MG63 (cell line): ENCODE measurements at regions not wholly inside any gene's neighbourhood (a gene's known extent, or its start where the extent isn't known, plus 50 kb on each side); places are given as distances from the start of the nearest gene placed in this dataset.
A peak's percentile ranks its signal among the peaks of the same experiment; 100 is the strongest.
"Not testable (repeated sequence)": the region's sequence is repeated elsewhere in the genome, so short reads cannot be mapped to it uniquely, and the experiment has no call there.

ENCODE experiments used
- DNase-seq: peaks from one replicate; pipeline ENCODE4 v3.0.0-alpha.2; 2020
- H3K27me3 ChIP-seq: fragments of 250-450 bp; sonication (Bioruptor Pico); 2 replicates; pipeline ENCODE4 v1.5.1; 2020; ENCODE audit warnings: mild to moderate bottlenecking, moderate library complexity
- H3K36me3 ChIP-seq: fragments of 250-450 bp; sonication (Bioruptor Pico); 2 replicates; pipeline ENCODE4 v1.5.1; 2020; ENCODE audit warnings: mild to moderate bottlenecking, moderate library complexity
- H3K4me3 ChIP-seq: fragments of 250-450 bp; sonication (Bioruptor Pico); 2 replicates; pipeline ENCODE4 v1.5.1; 2020; ENCODE audit warnings: mild to moderate bottlenecking, moderate library complexity
- H3K9me3 ChIP-seq: fragments of 250-450 bp; sonication (Bioruptor Pico); 2 replicates; pipeline ENCODE4 v1.5.1; 2020; ENCODE audit warnings: mild to moderate bottlenecking, moderate library complexity

DNA sequence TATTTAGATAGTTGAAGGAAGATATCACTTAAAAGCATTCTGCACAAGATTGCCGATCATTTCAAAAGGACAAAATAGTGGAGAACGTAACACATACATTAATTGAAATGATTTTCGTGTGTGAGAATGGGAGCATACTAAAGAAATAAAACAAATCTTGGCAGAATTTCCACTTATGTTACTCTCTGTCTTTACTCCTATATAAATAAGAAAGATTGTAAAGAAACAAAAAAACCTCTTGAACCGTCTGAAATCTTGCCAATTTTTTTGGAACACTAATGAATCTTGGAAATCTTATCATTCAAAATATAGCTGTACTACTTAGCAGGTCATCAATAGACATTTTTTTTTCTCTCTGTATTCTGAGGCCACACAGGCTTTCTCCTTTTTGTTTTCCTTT lies 528.8 kb upstream of the NCAM2 start:
- no peak overlapping the region for H3K4me3 ChIP-seq
- H3K9me3 ChIP-seq: no peaks in the 10 kb centered on the region
- H3K27me3 ChIP-seq: no peaks in the 10 kb centered on the region
- H3K36me3 ChIP-seq: no peaks in the 10 kb centered on the region
- DNase-seq: no peak

- Histone ChIP-seq H3K9me3 (no peaks in the 10 kb centered on the region), H3K4me3 (no peak overlapping the region), H3K36me3 (no peaks in the 10 kb centered on the region), H3K27me3 (no peaks in the 10 kb centered on the region)
- DNase-seq: no peak
Measured at GRCh38 chr21:20486303-20486702, 511.9 kb upstream of the NCAM2 start.

- not testable (repeated sequence) for DNase-seq, H3K36me3 ChIP-seq, H3K9me3 ChIP-seq, H3K27me3 ChIP-seq, H3K4me3 ChIP-seq
Measured at GRCh38 chr21:20502915-20503314, 495.3 kb upstream of the NCAM2 start.

- Histone ChIP-seq H3K4me3 (no peak overlapping the region), H3K9me3 (peaks cover 5% of the 10 kb centered on the region), H3K27me3 (no peaks in the 10 kb centered on the region), H3K36me3 (no peaks in the 10 kb centered on the region)
- no peak for DNase-seq
Measured at GRCh38 chr21:20507783-20508182, 490.4 kb upstream of the NCAM2 start.

- H3K27me3 ChIP-seq: no peaks in the 10 kb centered on the region
- no peak for DNase-seq
Measured at GRCh38 chr21:20511216-20511880, 486.9 kb upstream of the NCAM2 start.

GRCh38 chr21:20515446-20515845 lies 482.8 kb upstream of the NCAM2 start:
- no peaks in the 10 kb centered on the region for H3K9me3 ChIP-seq
- no peak overlapping the region for H3K4me3 ChIP-seq
- H3K36me3 ChIP-seq: no peaks in the 10 kb centered on the region
- DNase-seq: no peak
- H3K27me3 ChIP-seq: no peaks in the 10 kb centered on the region

More at GRCh38 chr21:20511216-20511880, 486.9 kb upstream of the NCAM2 start:
- no peaks in the 10 kb centered on the region for H3K36me3 ChIP-seq
- no peaks in the 10 kb centered on the region for H3K9me3 ChIP-seq
- no peak overlapping the region for H3K4me3 ChIP-seq

DNA sequence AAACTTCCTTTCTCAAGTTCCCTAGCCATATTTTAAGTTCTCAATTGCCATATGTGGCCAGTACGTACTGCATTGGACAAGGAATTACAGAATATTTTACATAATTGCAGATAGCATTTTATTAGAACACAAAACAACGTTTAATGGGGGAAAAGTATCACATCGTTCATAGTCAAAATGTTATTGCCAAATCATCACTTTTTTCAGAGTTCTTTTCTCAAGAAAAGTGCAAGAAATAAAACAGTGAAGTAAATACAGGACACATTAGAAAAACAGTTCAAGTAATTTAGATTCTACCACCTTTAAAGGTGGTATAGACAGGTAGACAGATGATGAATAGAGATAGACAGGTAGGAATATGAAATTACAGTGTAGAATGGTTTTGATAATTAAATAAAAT lies 479.1 kb upstream of the NCAM2 start:
- H3K36me3 ChIP-seq: no peaks in the 10 kb centered on the region
- H3K4me3 ChIP-seq: no peak overlapping the region

GRCh38 chr21:20522611-20523010 lies 475.6 kb upstream of the NCAM2 start:
- H3K9me3 ChIP-seq: no peaks in the 10 kb centered on the region
- no peak overlapping the region for H3K4me3 ChIP-seq
- no peak for DNase-seq
- H3K27me3 ChIP-seq: no peaks in the 10 kb centered on the region
- no peaks in the 10 kb centered on the region for H3K36me3 ChIP-seq

More for the DNA sequence above, 479.1 kb upstream of the NCAM2 start:
- no peaks in the 10 kb centered on the region for H3K27me3 ChIP-seq
- H3K9me3 ChIP-seq: no peaks in the 10 kb centered on the region
- DNase-seq: no peak

- no peak for DNase-seq
- Histone ChIP-seq H3K36me3 (no peaks in the 10 kb centered on the region), H3K27me3 (no peaks in the 10 kb centered on the region), H3K4me3 (no peak overlapping the region), H3K9me3 (no peaks in the 10 kb centered on the region)
Measured at GRCh38 chr21:20523191-20523590, 475.0 kb upstream of the NCAM2 start.

GRCh38 chr21:20527731-20528460 lies 470.3 kb upstream of the NCAM2 start:
- no peaks in the 10 kb centered on the region for H3K27me3 ChIP-seq
- H3K9me3 ChIP-seq: no peaks in the 10 kb centered on the region
- peak; percentile 16 for DNase-seq
- H3K36me3 ChIP-seq: no peaks in the 10 kb centered on the region
- no peak overlapping the region for H3K4me3 ChIP-seq

DNA sequence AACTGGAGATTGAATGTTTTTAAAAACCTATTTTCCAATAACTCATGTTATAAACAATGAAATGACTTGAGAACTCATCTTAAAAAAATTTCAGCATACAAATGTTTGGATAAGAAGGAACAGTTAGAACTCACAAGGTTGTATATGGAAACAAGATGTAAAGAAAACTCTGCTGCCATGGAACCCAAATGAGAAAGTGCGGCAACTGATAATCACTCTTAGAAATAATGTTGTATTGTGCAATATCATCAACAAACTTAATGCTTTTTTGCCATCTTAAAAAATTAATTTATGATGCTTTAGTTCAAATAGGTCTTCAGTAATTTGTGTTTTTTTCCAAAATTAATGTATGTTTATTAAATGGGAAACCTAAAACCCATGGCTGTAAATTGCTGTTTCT lies 461.1 kb upstream of the NCAM2 start:
- Histone ChIP-seq H3K4me3 (no peak overlapping the region), H3K9me3 (no peaks in the 10 kb centered on the region), H3K36me3 (no peaks in the 10 kb centered on the region), H3K27me3 (no peaks in the 10 kb centered on the region)
- DNase-seq: no peak

DNA sequence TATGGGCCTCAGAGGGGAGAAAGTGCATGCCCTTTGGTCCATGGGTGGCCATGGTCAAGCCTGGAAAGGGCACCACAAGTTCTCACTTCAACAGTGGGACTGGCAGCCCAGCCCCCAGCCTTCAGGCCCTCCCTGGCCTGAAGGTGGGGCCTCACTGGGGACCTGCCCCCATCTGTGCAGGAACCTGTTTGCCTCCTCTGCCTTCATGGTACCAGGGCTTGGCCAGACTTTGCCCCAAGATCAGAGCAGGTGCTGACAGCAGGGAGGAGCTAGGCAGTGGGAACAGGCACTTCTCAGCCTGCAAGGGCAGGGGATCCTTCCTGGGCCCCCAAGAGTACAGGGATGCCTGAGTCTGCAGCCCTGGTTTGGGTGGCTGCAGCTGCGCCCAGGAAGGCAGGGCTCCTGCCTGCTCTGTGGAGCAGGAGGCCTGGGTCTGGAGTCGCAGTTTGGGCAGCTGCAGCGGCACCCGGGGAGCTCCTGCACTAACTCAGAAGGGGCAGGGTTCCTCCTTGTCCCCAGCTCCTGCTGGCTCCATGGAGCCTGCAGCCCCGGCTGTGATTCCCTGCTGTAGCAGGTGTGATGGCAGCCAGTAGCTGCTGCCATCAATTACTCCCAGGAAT lies 460.1 kb upstream of the NCAM2 start:
- H3K36me3 ChIP-seq: no peaks in the 10 kb centered on the region
- no peak for DNase-seq
- no peaks in the 10 kb centered on the region for H3K27me3 ChIP-seq
- no peak overlapping the region for H3K4me3 ChIP-seq
- no peaks in the 10 kb centered on the region for H3K9me3 ChIP-seq

DNA sequence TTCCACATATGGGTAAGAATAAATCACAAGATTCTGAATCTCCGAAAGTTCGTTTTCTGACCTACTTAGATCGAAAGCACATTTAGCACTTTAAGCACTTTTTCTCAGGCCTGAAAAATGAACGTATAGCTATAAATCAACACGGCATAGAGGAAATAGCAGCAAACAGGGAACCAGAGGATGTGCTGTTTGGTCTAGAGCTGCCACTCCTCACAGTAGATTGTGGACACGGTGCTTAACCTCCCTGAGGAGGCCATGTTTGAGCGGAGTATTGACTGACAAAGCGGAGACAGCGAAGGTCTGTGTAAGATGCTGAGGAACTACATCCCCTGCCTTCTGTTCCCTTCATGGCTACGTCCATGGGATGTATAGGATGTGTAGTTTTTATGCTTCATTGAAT lies 452.8 kb upstream of the NCAM2 start:
- no peaks in the 10 kb centered on the region for H3K36me3 ChIP-seq
- no peak overlapping the region for H3K4me3 ChIP-seq
- no peak for DNase-seq
- H3K27me3 ChIP-seq: no peaks in the 10 kb centered on the region
- no peaks in the 10 kb centered on the region for H3K9me3 ChIP-seq

- no peaks in the 10 kb centered on the region for H3K36me3 ChIP-seq
- H3K27me3 ChIP-seq: no peaks in the 10 kb centered on the region
- no peak for DNase-seq
- H3K9me3 ChIP-seq: no peaks in the 10 kb centered on the region
- no peak overlapping the region for H3K4me3 ChIP-seq
Measured at GRCh38 chr21:20551939-20552338, 446.3 kb upstream of the NCAM2 start.

GRCh38 chr21:20554785-20555184 lies 443.4 kb upstream of the NCAM2 start:
- no peak overlapping the region for H3K4me3 ChIP-seq
- DNase-seq: no peak
- H3K36me3 ChIP-seq: no peaks in the 10 kb centered on the region
- no peaks in the 10 kb centered on the region for H3K27me3 ChIP-seq
- no peaks in the 10 kb centered on the region for H3K9me3 ChIP-seq

- H3K9me3 ChIP-seq: no peaks in the 10 kb centered on the region
- H3K36me3 ChIP-seq: no peaks in the 10 kb centered on the region
- no peak overlapping the region for H3K4me3 ChIP-seq
- H3K27me3 ChIP-seq: no peaks in the 10 kb centered on the region
- DNase-seq: no peak
Measured at GRCh38 chr21:20570824-20571232, 427.4 kb upstream of the NCAM2 start.

GRCh38 chr21:20572582-20572981 lies 425.6 kb upstream of the NCAM2 start:
- H3K36me3 ChIP-seq: no peaks in the 10 kb centered on the region
- DNase-seq: no peak
- no peak overlapping the region for H3K4me3 ChIP-seq
- no peaks in the 10 kb centered on the region for H3K9me3 ChIP-seq
- no peaks in the 10 kb centered on the region for H3K27me3 ChIP-seq

GRCh38 chr21:20581361-20581760 lies 416.8 kb upstream of the NCAM2 start:
- DNase-seq: no peak
- H3K9me3 ChIP-seq: no peaks in the 10 kb centered on the region
- no peaks in the 10 kb centered on the region for H3K27me3 ChIP-seq
- H3K4me3 ChIP-seq: no peak overlapping the region
- no peaks in the 10 kb centered on the region for H3K36me3 ChIP-seq
